COR-L47 (cell line): ENCODE measurements at regions not wholly inside any gene's neighbourhood (a gene's known extent, or its start where the extent isn't known, plus 50 kb on each side); places are given as distances from the start of the nearest gene placed in this dataset.
A peak's percentile ranks its signal among the peaks of the same experiment; 100 is the strongest.

Source experiments
- DNase-seq: peaks from one replicate; lab custom pipeline; 2025; lab: John Stamatoyannopoulos, UW

DNA sequence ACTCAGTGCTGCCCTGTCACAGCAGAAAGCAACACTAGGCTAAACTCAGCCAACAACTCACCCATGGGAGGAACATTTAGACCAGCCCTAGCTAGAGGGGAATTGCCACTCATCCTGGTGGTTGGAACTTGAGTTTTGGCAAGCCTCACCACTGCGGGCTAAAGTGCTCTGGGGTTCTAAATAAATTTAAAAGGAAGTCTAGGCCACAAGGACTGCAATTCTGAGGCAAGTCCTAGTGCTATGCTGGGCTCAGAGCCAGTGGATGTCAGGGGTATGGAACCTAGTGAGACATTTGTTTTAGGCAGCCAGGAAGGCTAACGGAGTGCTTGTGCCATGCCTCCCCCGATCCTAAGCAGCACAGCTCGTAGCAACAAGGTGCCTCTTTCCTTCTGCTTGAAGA, 78.0 kb downstream of the RGS13 start:
- no peak for DNase-seq

DNA sequence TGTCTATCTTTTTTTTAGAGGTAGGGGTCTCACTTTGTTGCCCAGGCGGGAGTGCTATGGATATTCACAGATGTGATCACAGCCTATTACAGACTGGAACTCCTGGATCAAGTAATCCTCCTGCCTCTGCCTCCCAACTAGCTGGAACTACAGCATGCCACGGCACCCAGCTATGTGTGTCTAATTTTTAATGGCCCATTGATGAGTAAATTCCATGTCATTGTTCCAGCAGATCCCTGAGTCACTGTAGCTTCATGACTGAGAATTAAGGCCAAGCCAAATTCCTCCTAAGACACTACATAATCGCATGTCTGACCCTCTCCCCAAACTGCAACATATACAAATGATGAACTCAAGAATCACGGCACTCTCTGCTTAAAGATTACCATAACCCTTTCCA, 84.2 kb upstream of the RGS2 start:
- no peak for DNase-seq

DNA sequence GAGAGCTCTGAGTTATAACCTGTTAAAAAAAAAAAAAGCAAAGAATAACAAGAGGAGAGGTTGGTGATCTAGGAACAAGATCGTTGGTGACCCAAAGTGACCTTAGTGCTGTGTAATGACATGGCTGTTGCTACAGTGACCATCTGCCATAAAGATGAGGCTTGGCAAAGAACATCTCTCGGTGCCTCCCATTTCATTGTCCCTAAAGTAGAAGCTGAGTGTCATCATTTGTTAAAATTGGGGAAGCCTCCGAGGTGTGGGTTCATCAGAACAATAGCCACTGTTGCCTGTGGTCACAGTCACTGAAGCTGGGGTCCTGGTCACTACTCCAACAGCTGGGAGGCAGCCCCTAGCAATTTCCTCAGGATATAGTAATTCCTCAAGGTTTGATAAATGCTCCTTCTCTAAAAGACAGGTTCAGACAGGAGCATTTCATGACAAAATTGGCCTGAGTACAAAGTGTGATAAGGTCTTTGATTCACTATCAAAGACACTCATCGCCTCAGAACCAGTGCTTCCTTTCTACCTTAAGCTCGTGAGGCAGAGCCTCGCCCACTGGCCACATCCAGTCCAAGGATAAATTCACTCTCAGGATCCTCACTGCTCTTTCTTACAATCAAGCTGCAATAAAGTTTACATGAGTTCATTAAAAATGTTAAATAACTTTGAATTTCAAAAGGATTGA, 81.9 kb upstream of the RGS2 start:
- DNase-seq: no peak

- peak; percentile 6 for DNase-seq
Observed at GRCh38 chr1:192729500-192729899, 79.3 kb upstream of the RGS2 start.

DNA sequence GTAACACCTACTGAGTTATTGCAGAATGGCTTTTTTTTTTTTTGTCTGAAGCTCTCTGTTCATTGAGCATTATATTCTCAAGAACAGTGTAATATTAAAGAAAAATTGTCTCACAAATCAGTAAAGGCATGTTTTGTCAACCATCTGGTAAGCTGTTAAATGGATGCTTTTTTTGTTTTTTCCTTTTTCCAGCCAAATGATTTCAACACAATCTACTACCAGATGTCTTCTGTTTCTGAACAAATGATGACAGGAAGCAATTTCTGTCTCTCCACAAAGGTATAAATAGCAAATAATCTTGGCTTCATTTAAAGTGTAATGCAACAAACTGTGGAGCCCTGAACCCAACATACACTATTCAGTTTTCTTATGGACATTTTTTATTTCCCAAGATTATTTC, 78.6 kb upstream of the RGS2 start:
- DNase-seq: no peak

- DNase-seq: no peak
Observed at GRCh38 chr1:192732787-192733186, 76.1 kb upstream of the RGS2 start.

DNA sequence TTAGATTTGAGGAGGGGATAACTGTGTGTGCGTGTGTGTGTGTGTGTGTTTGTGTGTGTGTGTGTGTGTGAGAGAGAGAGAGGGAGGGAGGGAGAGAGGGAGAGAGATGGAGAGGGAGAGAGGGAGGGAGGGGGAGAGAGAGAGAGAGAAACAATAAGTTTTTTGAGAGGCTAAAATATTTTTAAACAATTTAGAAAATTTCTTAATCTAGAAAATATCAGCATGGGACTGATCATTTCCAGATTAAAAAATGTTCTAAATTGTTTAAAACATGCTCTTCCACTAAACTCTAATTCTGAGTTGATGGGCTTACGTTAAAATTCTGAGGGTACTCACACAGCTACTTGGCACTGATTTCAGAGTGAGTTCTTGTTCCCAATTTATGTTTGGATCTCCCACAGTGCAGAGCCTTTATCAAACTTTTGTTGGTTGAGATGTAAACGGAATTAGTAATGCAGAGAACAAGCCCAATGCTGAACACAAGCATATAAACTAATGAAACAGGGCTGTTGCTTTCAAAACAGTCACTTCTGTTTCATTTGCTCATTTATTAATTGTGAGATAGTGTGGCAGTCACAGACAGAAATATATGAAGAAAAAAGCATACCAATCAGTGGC, 73.4 kb upstream of the RGS2 start:
- DNase-seq: no peak

- DNase-seq: no peak
Observed at GRCh38 chr1:192737306-192737705, 71.5 kb upstream of the RGS2 start.

DNA sequence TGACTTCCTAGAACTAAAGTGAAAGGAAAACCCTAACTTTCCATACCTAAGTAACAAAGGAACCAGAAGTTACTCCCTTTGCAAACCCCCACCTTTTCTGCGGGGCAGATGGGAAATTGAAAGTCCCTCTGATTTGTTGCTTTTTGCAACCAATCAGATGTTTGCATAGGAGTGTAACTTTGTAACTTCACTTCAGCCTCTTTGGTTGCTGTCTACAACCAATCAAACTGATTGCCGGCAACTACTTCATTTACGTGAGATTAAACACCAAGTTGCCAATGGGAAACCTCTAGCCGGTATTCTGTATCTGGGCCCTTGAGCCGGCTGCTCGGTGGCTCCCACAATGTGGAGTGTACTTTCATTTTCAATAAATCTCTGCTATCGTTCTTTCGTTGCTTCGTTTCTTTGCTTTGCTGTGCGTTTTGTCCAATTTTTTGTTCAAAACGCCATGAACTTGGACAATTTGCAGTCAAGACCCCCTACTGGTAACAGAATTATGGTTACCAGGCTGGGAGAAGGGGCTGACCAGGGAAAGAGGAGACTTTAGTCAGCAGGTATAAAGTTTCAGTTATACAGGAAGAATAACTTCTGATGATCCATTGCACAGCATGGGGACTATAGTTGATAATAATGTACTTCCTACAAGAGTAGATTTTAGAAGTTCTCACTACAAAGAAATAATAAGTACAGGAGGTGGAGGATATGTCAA, 69.2 kb upstream of the RGS2 start:
- DNase-seq: no peak

DNA sequence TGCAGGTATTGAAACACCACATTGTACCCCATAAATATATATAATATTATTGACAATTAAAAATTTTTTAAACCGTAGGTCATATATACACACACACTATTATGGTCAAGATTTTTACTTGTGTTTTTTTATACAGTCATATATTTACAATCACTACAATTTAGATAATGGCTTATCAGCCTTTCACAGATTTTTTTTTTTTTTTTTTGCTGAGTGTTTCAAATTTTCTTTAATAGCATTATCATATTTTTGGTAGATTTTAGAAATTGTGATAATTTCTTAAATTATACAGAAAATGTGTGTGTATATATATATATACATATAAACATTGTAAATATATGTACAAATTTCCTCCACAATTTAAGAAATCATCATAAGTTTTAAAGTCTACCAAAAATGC, 68.6 kb upstream of the RGS2 start:
- no peak for DNase-seq

- DNase-seq: no peak
Observed at GRCh38 chr1:192741095-192741494, 67.7 kb upstream of the RGS2 start.

- DNase-seq: no peak
Observed at GRCh38 chr1:192747301-192747700, 61.5 kb upstream of the RGS2 start.

DNA sequence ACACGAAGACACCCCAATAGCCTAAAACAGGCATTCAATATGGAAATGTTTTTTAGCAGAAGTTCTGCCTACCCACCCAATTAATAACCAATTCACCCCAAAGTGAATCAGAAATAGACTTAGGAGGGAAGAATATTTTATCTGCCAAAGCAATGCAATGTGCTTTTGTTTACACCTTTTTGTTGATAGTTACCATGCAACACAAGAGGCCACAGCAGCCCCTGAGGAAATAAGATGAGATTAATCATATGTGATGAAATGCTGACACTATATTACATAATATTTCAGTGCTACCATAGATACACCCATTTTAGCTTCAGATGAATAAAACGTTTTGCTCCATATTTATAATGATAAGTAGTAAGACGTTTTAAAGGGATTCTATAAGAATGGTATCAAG, 60.9 kb upstream of the RGS2 start:
- no peak for DNase-seq

DNA sequence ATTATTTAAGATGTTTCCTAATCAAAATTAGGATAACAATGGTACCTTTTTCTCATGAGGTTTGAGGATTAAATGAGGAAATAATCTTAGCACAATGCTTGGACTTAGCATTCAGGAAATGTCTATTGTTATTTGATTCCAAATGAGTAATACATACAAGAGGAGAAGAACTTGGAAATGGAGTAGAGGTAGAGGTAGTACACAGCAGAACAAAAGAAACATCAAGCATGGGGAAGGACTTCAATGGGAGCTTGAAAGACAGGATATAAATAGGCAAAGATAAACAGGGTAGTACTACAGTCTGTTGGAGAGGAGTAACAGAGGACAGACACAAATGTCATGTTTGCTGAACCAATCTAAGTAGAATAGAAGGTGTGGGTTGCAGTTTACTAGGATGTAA, 59.5 kb upstream of the RGS2 start:
- no peak for DNase-seq

DNA sequence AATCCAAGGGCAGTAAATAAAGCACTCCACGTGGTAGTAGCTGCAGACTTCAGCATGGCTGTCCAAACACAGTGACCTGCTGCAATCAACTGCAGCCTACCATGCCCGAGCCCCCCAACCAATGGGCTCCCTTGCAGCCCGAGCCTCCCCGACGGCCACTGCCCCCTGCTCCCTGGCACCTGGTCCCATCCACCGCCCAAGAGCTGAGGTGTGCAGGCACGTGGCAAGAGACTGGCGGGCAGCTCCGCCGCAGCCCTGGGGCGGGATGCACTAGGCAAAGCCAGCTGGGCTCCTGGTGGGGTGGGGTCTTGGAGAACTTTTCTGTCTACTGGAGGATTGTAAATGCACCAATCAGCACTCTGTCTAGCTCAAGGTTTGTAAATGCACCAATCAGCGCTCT, 57.6 kb upstream of the RGS2 start:
- DNase-seq: no peak

- DNase-seq: no peak
Observed at GRCh38 chr1:192756314-192756713, 52.5 kb upstream of the RGS2 start.

DNA sequence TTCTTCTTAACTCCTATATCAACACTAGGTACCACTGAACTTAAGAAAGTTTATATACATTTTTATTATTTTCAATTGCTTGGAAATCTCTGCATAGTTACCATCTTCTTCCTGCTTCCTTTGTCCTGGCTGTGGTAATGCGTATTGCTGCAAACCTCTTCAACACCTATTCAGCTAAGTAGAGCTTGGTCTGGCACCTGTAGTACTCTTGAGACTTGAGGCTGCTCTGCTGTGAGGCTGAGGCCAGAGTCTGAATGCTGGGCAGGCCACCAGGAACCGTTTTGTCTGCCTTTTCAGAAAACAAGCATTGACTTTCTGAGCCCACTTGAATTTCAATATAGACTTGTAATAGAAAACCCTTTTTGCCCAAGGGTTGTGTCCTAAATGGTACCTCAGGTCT, 52.0 kb upstream of the RGS2 start:
- no peak for DNase-seq

- DNase-seq: no peak
Observed at GRCh38 chr1:192758492-192758891, 50.3 kb upstream of the RGS2 start.
